SK-N-SH treated with all-trans-retinoic acid at 6 μM for 48 hours (cell line): ENCODE measurements at regions not wholly inside any gene's neighbourhood (a gene's known extent, or its start where the extent isn't known, plus 50 kb on each side); places are given as distances from the start of the nearest gene placed in this dataset.

ENCODE experiments used
- ATAC-seq: fragments of 200-7000 bp; cut with Tn5 transposase; 3 replicates; pipeline ENCODE4 v1.9.1; 2020; ENCODE audit warnings: mild to moderate bottlenecking, moderate library complexity
- ARNTL ChIP-seq: fragments of 450-650 bp; formaldehyde crosslinking; IDR thresholded peaks from 2 replicates; pipeline ENCODE4 v1.5.0; 2020; ENCODE audit warnings: low read depth, mild to moderate bottlenecking, moderate library complexity, borderline replicate concordance
- BACH2 ChIP-seq: fragments of 250-450 bp; sonication (Bioruptor Pico); IDR thresholded peaks from 2 replicates; pipeline ENCODE4 v1.9.0; 2021; ENCODE audit warnings: mild to moderate bottlenecking, borderline replicate concordance
- CREB5 ChIP-seq: fragments of 250-450 bp; sonication (Bioruptor Pico); IDR thresholded peaks from 2 replicates; pipeline ENCODE4 v1.5.1; 2020; ENCODE audit warnings: low read depth, mild to moderate bottlenecking, moderate library complexity
- CSDC2 ChIP-seq: fragments of 250-450 bp; sonication (Bioruptor Pico); IDR thresholded peaks from 2 replicates; pipeline ENCODE4 v1.5.0; 2020; ENCODE audit warnings: mild to moderate bottlenecking, moderate library complexity
- ESRRG ChIP-seq: fragments of 250-450 bp; sonication (Bioruptor Pico); IDR thresholded peaks from 2 replicates; pipeline ENCODE4 v1.6.1; 2021; ENCODE audit warnings: mild to moderate bottlenecking
- ISL1 ChIP-seq: fragments of 250-450 bp; sonication (Bioruptor Pico); IDR thresholded peaks from 2 replicates; pipeline ENCODE4 v2.1.2; 2022; ENCODE audit warnings: mild to moderate bottlenecking, moderate library complexity
- OSR1 ChIP-seq: fragments of 250-450 bp; sonication (Bioruptor Pico); IDR thresholded peaks from 2 replicates; pipeline ENCODE4 v1.8.0; 2022; ENCODE audit warnings: moderate library complexity, mild to moderate bottlenecking, inconsistent platforms
- POU6F1 ChIP-seq: fragments of 250-450 bp; sonication (Bioruptor Pico); IDR thresholded peaks from 2 replicates; pipeline ENCODE4 v1.8.0; 2021; ENCODE audit warnings: low read depth, mild to moderate bottlenecking, moderate library complexity, borderline replicate concordance
- PPARA ChIP-seq: fragments of 250-450 bp; sonication (Bioruptor Pico); IDR thresholded peaks from 2 replicates; pipeline ENCODE4 v1.5.0; 2020; ENCODE audit warnings: mild to moderate bottlenecking, borderline replicate concordance
- RARB ChIP-seq: fragments of 250-450 bp; sonication (Bioruptor Pico); IDR thresholded peaks from 2 replicates; pipeline ENCODE4 v1.8.0; 2021; ENCODE audit warnings: mild to moderate bottlenecking, moderate library complexity
- SNAI2 ChIP-seq: fragments of 250-450 bp; sonication (Bioruptor Pico); IDR thresholded peaks from 2 replicates; pipeline ENCODE4 v1.5.0; 2020; ENCODE audit warnings: mild to moderate bottlenecking, moderate library complexity
- TCF4 ChIP-seq: fragments of 250-450 bp; sonication (Bioruptor Pico); IDR thresholded peaks from 2 replicates; pipeline ENCODE4 v1.8.0; 2021; ENCODE audit warnings: mild to moderate bottlenecking, moderate library complexity, borderline replicate concordance
- TOX ChIP-seq: fragments of 250-450 bp; sonication (Bioruptor Pico); IDR thresholded peaks from 2 replicates; pipeline ENCODE4 v1.8.0; 2021; ENCODE audit warnings: mild to moderate bottlenecking, moderate library complexity, borderline replicate concordance
- ZC3H10 ChIP-seq: fragments of 250-450 bp; sonication (Bioruptor Pico); IDR thresholded peaks from 2 replicates; pipeline ENCODE4 v1.5.1; 2021; ENCODE audit warnings: mild to moderate bottlenecking, moderate library complexity
- ZFP3 ChIP-seq: fragments of 250-450 bp; sonication (Bioruptor Pico); IDR thresholded peaks from 2 replicates; pipeline ENCODE4 v1.5.0; 2020; ENCODE audit warnings: mild to moderate bottlenecking, moderate library complexity
- ZFP30 ChIP-seq: fragments of 450-650 bp; formaldehyde crosslinking; IDR thresholded peaks from 2 replicates; pipeline ENCODE4 v1.5.0; 2022; ENCODE audit warnings: mild to moderate bottlenecking, moderate library complexity
- ZNF565 ChIP-seq: fragments of 450-650 bp; formaldehyde crosslinking; conservative IDR thresholded peaks from 2 replicates; pipeline ENCODE4 v1.5.0; 2020; ENCODE audit warnings: low read depth, mild to moderate bottlenecking, moderate library complexity
- ZNF70 ChIP-seq: fragments of 450-650 bp; formaldehyde crosslinking; IDR thresholded peaks from 2 replicates; pipeline ENCODE4 v1.5.0; 2020; ENCODE audit warnings: mild to moderate bottlenecking, moderate library complexity
- ZNF8 ChIP-seq: fragments of 450-650 bp; formaldehyde crosslinking; IDR thresholded peaks from 2 replicates; pipeline ENCODE4 v1.5.0; 2020; ENCODE audit warnings: mild to moderate bottlenecking, moderate library complexity
- TF ChIP-seq, protein P1 (sequence below): fragments of 250-450 bp; sonication (Bioruptor Pico); IDR thresholded peaks from 2 replicates; pipeline ENCODE4 v1.8.0; 2020; ENCODE audit warnings: mild to moderate bottlenecking, moderate library complexity, borderline replicate concordance
- TF ChIP-seq, protein P2 (sequence below): fragments of 250-450 bp; sonication (Bioruptor Pico); IDR thresholded peaks from 2 replicates; pipeline ENCODE4 v1.5.0; 2020; ENCODE audit warnings: mild to moderate bottlenecking, moderate library complexity
- TF ChIP-seq, protein P3 (sequence below): fragments of 250-450 bp; sonication (Bioruptor Pico); IDR thresholded peaks from 2 replicates; pipeline ENCODE4 v1.5.1; 2021; ENCODE audit warnings: mild to moderate bottlenecking, moderate library complexity

GRCh38 chr4:179625406-179625805 is 2183.2 kb upstream of the AGA start:
- ATAC-seq: peak; percentile 97
- TF ChIP-seq TCF4 (CRISPR knock-in tag) (no peak), PPARA (no peak), TOX (CRISPR knock-in tag) (no peak), SNAI2 (CRISPR knock-in tag) (no peak), BACH2 (CRISPR knock-in tag) (no peak), RARB (no peak), OSR1 (CRISPR knock-in tag) (no peak), ZFP3 (CRISPR knock-in tag) (no peak), ISL1 (CRISPR knock-in tag) (no peak), CSDC2 (CRISPR knock-in tag) (no peak), ZNF8 (CRISPR knock-in tag) (no peak), ZC3H10 (CRISPR knock-in tag) (no peak), CREB5 (CRISPR knock-in tag) (no peak), ARNTL (CRISPR knock-in tag) (no peak), ZNF70 (CRISPR knock-in tag) (no peak), ZFP30 (no peak), ESRRG (CRISPR knock-in tag) (no peak)
- TF ChIP-seq, protein P1, sequence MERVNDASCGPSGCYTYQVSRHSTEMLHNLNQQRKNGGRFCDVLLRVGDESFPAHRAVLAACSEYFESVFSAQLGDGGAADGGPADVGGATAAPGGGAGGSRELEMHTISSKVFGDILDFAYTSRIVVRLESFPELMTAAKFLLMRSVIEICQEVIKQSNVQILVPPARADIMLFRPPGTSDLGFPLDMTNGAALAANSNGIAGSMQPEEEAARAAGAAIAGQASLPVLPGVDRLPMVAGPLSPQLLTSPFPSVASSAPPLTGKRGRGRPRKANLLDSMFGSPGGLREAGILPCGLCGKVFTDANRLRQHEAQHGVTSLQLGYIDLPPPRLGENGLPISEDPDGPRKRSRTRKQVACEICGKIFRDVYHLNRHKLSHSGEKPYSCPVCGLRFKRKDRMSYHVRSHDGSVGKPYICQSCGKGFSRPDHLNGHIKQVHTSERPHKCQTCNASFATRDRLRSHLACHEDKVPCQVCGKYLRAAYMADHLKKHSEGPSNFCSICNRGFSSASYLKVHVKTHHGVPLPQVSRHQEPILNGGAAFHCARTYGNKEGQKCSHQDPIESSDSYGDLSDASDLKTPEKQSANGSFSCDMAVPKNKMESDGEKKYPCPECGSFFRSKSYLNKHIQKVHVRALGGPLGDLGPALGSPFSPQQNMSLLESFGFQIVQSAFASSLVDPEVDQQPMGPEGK: no peak
- TF ChIP-seq, protein P2, sequence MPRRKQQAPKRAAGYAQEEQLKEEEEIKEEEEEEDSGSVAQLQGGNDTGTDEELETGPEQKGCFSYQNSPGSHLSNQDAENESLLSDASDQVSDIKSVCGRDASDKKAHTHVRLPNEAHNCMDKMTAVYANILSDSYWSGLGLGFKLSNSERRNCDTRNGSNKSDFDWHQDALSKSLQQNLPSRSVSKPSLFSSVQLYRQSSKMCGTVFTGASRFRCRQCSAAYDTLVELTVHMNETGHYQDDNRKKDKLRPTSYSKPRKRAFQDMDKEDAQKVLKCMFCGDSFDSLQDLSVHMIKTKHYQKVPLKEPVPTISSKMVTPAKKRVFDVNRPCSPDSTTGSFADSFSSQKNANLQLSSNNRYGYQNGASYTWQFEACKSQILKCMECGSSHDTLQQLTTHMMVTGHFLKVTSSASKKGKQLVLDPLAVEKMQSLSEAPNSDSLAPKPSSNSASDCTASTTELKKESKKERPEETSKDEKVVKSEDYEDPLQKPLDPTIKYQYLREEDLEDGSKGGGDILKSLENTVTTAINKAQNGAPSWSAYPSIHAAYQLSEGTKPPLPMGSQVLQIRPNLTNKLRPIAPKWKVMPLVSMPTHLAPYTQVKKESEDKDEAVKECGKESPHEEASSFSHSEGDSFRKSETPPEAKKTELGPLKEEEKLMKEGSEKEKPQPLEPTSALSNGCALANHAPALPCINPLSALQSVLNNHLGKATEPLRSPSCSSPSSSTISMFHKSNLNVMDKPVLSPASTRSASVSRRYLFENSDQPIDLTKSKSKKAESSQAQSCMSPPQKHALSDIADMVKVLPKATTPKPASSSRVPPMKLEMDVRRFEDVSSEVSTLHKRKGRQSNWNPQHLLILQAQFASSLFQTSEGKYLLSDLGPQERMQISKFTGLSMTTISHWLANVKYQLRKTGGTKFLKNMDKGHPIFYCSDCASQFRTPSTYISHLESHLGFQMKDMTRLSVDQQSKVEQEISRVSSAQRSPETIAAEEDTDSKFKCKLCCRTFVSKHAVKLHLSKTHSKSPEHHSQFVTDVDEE (CRISPR knock-in tag): no peak
- TF ChIP-seq, all 23 proteins: peak for 0

DNA sequence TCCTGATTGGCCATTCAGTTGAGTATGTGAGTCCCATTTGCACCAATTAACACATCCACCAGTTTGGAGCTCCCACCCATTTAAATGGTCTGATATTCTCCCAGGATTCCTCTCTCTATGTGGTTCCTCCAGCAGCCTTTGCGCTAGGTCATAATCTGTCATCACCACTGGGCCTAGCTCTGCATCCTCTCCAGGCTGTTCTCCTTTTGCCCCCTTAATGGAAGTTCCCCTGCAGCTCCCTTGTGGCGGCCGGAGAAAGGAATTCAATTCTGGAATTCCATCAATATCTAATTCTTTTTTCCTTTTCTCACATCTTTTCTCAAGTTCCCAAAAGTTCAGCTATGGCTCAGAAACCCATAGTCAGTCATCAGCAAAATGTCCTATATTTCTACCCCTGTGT is 2184.4 kb upstream of the AGA start:
- ATAC-seq: no peak
- TF ChIP-seq ZFP3 (CRISPR knock-in tag): no peak
- no peak for TF ChIP-seq ZC3H10 (CRISPR knock-in tag)
- TF ChIP-seq, protein P1: no peak
- no peak for TF ChIP-seq TOX (CRISPR knock-in tag)

- no peak for ATAC-seq
- TF ChIP-seq ZFP30 (no peak), CSDC2 (CRISPR knock-in tag) (no peak), OSR1 (CRISPR knock-in tag) (no peak), CREB5 (CRISPR knock-in tag) (no peak), TOX (CRISPR knock-in tag) (no peak), PPARA (no peak), ZFP3 (CRISPR knock-in tag) (no peak), RARB (no peak), ARNTL (CRISPR knock-in tag) (no peak), ISL1 (CRISPR knock-in tag) (no peak), POU6F1 (CRISPR knock-in tag) (no peak), ZNF565 (CRISPR knock-in tag) (no peak), ZNF70 (CRISPR knock-in tag) (no peak), TCF4 (CRISPR knock-in tag) (no peak)
- TF ChIP-seq, protein P2 (CRISPR knock-in tag): no peak
- TF ChIP-seq, protein P3, sequence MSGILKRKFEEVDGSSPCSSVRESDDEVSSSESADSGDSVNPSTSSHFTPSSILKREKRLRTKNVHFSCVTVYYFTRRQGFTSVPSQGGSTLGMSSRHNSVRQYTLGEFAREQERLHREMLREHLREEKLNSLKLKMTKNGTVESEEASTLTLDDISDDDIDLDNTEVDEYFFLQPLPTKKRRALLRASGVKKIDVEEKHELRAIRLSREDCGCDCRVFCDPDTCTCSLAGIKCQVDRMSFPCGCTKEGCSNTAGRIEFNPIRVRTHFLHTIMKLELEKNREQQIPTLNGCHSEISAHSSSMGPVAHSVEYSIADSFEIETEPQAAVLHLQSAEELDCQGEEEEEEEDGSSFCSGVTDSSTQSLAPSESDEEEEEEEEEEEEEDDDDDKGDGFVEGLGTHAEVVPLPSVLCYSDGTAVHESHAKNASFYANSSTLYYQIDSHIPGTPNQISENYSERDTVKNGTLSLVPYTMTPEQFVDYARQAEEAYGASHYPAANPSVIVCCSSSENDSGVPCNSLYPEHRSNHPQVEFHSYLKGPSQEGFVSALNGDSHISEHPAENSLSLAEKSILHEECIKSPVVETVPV (CRISPR knock-in tag): no peak
Measured at GRCh38 chr4:179631321-179631720, 2189.1 kb upstream of the AGA start.
